AG04450 (cell line): ENCODE measurements at regions not wholly inside any gene's neighbourhood (a gene's known extent, or its start where the extent isn't known, plus 50 kb on each side); places are given as distances from the start of the nearest gene placed in this dataset.

ENCODE experiments used
- CTCF ChIA-PET: fragments of 300-600, 350-600 bp; formaldehyde crosslinking; extraction: SDS; loops from one replicate; lab custom pipeline; 2022; ENCODE audit warnings: antibody characterized with exemption, inconsistent platforms; lab: Charles Lee
- POLR2A ChIA-PET: fragments of 350-600 bp; formaldehyde crosslinking; extraction: SDS; loops from one replicate; lab custom pipeline; 2021; ENCODE audit warnings: antibody characterized with exemption, inconsistent platforms; lab: Yijun Ruan, JAX
- DNase-seq: peaks from one replicate; pipeline ENCODE4 v3.0.0-alpha.2; 2011; ENCODE audit warnings: low read depth, low spot score
- H3K27ac ChIP-seq: one replicate; pipeline ENCODE4 v1.5.1; 2012; ENCODE audit warnings: low read depth, low read length, control low read depth
- H3K27me3 ChIP-seq: one replicate; pipeline ENCODE4 v1.6.0; 2012; ENCODE audit warnings: low read length; ENCODE audit not compliant: control insufficient read depth, insufficient read depth
- H3K4me3 ChIP-seq: 2 replicates; pipeline ENCODE4 v1.5.1; 2011; ENCODE audit warnings: mild to moderate bottlenecking, low read depth, low read length, control low read depth
- H3K9me3 ChIP-seq: 2 replicates; pipeline ENCODE4 v1.5.1; 2012; ENCODE audit warnings: low read length; ENCODE audit not compliant: control insufficient read depth, insufficient read depth
- TF ChIP-seq, protein P1 (sequence below): IDR thresholded peaks from 2 replicates; pipeline ENCODE4 v1.5.1; 2011; ENCODE audit warnings: low read depth, low read length, control low read depth, inconsistent platforms

DNA sequence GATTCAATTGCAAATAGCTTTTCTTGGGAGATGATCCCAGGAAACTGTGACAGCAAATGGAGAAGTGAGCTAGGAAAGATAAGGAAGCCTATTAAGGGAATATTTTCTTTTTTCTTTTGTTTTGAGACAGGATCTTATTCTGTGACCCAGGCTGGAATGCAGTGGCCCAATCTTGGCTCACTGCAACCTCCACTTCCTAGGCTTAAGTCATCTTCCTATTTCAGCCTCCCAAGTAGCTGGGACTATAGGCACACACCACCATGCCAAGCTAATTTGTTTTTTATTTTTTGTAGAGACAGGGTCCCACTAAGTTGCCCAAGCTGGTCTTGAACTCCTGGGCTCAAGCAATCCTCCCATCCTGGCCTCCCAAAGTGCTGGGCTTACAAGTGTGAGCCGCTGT is 433.7 kb downstream of the RPS6KC1 start:
- CTCF ChIA-PET, result no interaction called here

DNA sequence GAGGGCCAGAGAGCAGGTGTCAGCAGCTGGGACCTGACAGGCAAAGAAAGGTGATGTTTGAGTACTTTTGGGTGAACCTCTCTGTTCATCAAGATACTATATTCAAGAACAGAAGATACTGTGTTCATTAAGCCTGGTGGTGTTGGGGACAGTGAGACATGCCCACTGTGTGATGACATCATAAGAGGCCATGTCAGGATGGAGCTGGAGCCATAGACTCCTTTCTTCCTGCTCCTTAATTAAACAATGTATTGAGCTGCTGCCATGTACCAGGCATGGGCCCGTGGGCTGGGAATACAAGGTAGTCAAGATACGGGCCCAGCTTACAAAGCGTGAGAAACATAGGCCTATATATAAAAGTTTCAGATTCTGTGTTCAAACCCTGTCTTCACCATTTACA is 435.4 kb downstream of the RPS6KC1 start:
- no peak for DNase-seq
- Histone ChIP-seq H3K4me3 (no peak overlapping the region), H3K27me3 (no peaks in the 10 kb centered on the region), H3K9me3 (no peaks in the 10 kb centered on the region), H3K27ac (no peak overlapping the region)
- CTCF ChIA-PET, result interaction anchor here (1.1 kb wide), 1 partner anchor 775 kb away, joined by 3 read pairs; no protein-coding TSS in a partner anchor
- POLR2A ChIA-PET, result no interaction called here
- TF ChIP-seq, protein P1, sequence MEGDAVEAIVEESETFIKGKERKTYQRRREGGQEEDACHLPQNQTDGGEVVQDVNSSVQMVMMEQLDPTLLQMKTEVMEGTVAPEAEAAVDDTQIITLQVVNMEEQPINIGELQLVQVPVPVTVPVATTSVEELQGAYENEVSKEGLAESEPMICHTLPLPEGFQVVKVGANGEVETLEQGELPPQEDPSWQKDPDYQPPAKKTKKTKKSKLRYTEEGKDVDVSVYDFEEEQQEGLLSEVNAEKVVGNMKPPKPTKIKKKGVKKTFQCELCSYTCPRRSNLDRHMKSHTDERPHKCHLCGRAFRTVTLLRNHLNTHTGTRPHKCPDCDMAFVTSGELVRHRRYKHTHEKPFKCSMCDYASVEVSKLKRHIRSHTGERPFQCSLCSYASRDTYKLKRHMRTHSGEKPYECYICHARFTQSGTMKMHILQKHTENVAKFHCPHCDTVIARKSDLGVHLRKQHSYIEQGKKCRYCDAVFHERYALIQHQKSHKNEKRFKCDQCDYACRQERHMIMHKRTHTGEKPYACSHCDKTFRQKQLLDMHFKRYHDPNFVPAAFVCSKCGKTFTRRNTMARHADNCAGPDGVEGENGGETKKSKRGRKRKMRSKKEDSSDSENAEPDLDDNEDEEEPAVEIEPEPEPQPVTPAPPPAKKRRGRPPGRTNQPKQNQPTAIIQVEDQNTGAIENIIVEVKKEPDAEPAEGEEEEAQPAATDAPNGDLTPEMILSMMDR, result no peak

More for the DNA sequence above, 433.7 kb downstream of the RPS6KC1 start:
- Histone ChIP-seq H3K9me3 (no peaks in the 10 kb centered on the region), H3K27me3 (no peaks in the 10 kb centered on the region), H3K27ac (no peak overlapping the region), H3K4me3 (no peak overlapping the region)
- TF ChIP-seq, protein P1, result no peak
- DNase-seq, result no peak
- POLR2A ChIA-PET, result no interaction called here

- ChIA-PET POLR2A (no interaction called here), CTCF (no interaction called here)
- Histone ChIP-seq H3K27ac (no peak overlapping the region), H3K4me3 (no peak overlapping the region), H3K27me3 (no peaks in the 10 kb centered on the region), H3K9me3 (peaks cover 4% of the 10 kb centered on the region; the same call in 1 of the 2 replicates)
- DNase-seq, result no peak
- TF ChIP-seq, protein P1, result no peak
Measured at GRCh38 chr1:213491468-213491867, 440.4 kb downstream of the RPS6KC1 start.

GRCh38 chr1:213492161-213493041 is 441.4 kb downstream of the RPS6KC1 start:
- Histone ChIP-seq H3K9me3 (peaks cover 4% of the 10 kb centered on the region; the same call in 1 of the 2 replicates), H3K4me3 (no peak overlapping the region), H3K27me3 (no peaks in the 10 kb centered on the region), H3K27ac (no peak overlapping the region)
- POLR2A ChIA-PET, result no interaction called here
- CTCF ChIA-PET, result interaction anchor here (1.0 kb wide), 1 partner anchor 10 kb away, joined by 5 read pairs; no protein-coding TSS in a partner anchor
- TF ChIP-seq, protein P1, result no peak
- DNase-seq, result no peak

- H3K9me3 ChIP-seq, result no peaks in the 10 kb centered on the region
- no peak for DNase-seq
- no peaks in the 10 kb centered on the region for H3K27me3 ChIP-seq
- H3K4me3 ChIP-seq, result no peak overlapping the region
- TF ChIP-seq, protein P1, result no peak
- H3K27ac ChIP-seq, result no peak overlapping the region
- ChIA-PET POLR2A (no interaction called here), CTCF (no interaction called here)
Measured at GRCh38 chr1:213499444-213499843, 448.4 kb downstream of the RPS6KC1 start.
